AG04449 (cell line): ENCODE measurements at regions not wholly inside any gene's neighbourhood (a gene's known extent, or its start where the extent isn't known, plus 50 kb on each side); places are given as distances from the start of the nearest gene placed in this dataset.
"Not testable (repeated sequence)": the region's sequence is repeated elsewhere in the genome, so short reads cannot be mapped to it uniquely, and the experiment has no call there.

ENCODE experiments used
- CTCF ChIA-PET: fragments of 350-600 bp; formaldehyde crosslinking; extraction: SDS; loops from one replicate; lab custom pipeline; 2021; ENCODE audit warnings: antibody characterized with exemption; lab: Yijun Ruan, JAX
- POLR2A ChIA-PET: fragments of 400-600, 350-600 bp; formaldehyde crosslinking; extraction: SDS; loops from one replicate; lab custom pipeline; 2020; ENCODE audit warnings: antibody characterized with exemption, inconsistent platforms; lab: Yijun Ruan, JAX
- DNase-seq: peaks from one replicate; pipeline ENCODE4 v3.0.0-alpha.2; 2010; ENCODE audit warnings: low read depth, low spot score
- H3K4me3 ChIP-seq: 2 replicates; pipeline ENCODE4 v1.5.1; 2011; ENCODE audit warnings: low read depth, mild to moderate bottlenecking, control low read depth, low read length
- CTCF ChIP-seq: IDR thresholded peaks from one replicate; pipeline ENCODE4 v1.5.1; 2011; ENCODE audit warnings: mild to moderate bottlenecking, moderate library complexity, low read length, control low read depth, inconsistent platforms; ENCODE audit not compliant: insufficient read depth; ENCODE audit errors: missing control alignments

DNA sequence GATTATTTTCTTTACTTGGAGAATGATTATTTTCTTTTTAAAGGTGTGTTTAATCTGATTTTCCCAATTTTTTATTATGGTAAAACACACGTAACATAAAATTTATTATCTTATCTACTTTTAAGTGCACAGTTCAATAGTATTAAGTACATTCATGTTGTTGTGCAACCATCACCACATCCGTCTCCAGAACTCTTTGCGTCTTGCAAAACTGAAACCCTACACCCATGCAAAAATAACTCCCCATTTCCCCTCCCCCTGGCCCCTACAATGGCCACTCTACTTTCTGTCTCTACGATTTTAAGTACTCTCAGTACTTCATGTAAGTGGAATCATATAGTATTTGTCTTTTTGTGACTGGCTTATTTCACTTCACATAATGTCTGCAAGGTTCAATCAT is 230.7 kb downstream of the SATB1 start:
- POLR2A ChIA-PET = no interaction called here
- CTCF ChIA-PET = no interaction called here
- DNase-seq = no peak
- H3K4me3 ChIP-seq = no peak overlapping the region
- TF ChIP-seq CTCF = no peak

GRCh38 chr3:18190646-18191045 is 234.5 kb downstream of the SATB1 start:
- ChIA-PET CTCF (no interaction called here), POLR2A (no interaction called here)
- no peak for DNase-seq
- H3K4me3 ChIP-seq = no peak overlapping the region
- no peak for TF ChIP-seq CTCF

DNA sequence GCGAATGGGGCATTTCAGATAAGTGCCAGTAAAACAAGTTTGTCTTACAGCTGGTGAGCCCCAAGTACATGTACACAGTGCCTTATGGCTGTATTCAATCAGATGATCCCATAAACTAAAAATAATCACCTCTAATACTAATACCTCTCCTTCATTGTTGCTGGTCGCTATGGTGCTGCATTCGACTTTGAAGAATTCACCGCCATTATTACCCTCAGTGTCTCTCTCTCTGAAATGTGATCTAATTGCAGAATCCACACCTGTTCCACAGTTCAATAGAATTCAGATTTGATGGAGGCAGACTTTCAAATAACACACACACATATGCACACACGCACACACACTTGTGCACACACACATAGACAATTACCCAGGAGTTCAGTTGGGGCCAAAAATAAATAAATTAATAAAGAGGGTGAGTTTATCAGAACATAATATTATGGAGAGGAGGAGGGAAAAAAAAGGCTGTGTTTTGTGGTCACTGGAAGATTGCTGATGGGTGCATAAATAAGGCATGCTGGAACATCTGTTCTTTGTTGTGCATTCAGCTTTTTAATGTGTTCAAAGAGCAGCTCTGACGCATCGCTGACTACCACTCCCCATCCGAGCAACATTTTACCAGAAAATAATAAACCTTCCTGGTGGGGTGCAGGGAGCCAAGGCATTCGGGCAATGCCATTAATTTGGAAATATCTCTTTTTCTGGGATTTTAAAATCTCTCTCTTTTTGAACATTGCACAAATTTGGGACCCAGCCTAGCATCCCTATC is 235.7 kb downstream of the SATB1 start:
- ChIA-PET CTCF (no interaction called here), POLR2A (no interaction called here)
- no peak overlapping the region for H3K4me3 ChIP-seq
- no peak for TF ChIP-seq CTCF
- DNase-seq = no peak

GRCh38 chr3:18188491-18188890 is 236.6 kb downstream of the SATB1 start:
- POLR2A ChIA-PET = no interaction called here
- CTCF ChIA-PET = no interaction called here
- TF ChIP-seq CTCF = no peak
- H3K4me3 ChIP-seq = no peak overlapping the region
- DNase-seq = no peak

GRCh38 chr3:18185624-18186023 is 239.5 kb downstream of the SATB1 start:
- no peak overlapping the region for H3K4me3 ChIP-seq
- POLR2A ChIA-PET = no interaction called here
- no peak for DNase-seq
- TF ChIP-seq CTCF = no peak
- CTCF ChIA-PET = no interaction called here

DNA sequence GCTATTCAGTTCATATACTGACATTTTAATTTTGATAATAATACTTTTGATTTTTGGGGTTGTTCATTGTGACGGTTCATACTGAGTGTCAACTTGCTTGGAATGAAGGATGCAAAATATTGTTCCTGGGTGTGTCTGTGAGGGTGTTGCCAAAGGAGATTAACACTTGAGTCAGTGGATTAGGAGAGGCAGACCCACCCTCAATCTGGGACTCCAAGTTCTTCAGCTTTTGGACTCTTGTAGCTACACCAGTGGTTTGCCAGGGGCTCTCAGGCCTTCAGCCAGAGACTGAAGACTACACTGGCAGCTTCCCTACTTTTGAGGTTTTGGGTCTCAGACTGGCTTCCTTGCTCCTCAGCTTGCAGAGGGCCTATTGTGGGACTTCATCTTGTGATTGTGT is 242.2 kb downstream of the SATB1 start:
- CTCF ChIA-PET, H3K4me3 ChIP-seq, POLR2A ChIA-PET, DNase-seq: not testable (repeated sequence)

GRCh38 chr3:18179521-18179920 is 245.6 kb downstream of the SATB1 start:
- DNase-seq = no peak
- no peak overlapping the region for H3K4me3 ChIP-seq
- ChIA-PET POLR2A (no interaction called here), CTCF (no interaction called here)
- TF ChIP-seq CTCF = no peak
